ENCODE measurements at regions not wholly inside any gene's neighbourhood (a gene's known extent, or its start where the extent isn't known, plus 50 kb on each side); places are given as distances from the start of the nearest gene placed in this dataset.

GRCh38 chr13:86731987-86732386 is 932.8 kb upstream of the SLITRK6 start:
- no TSS peak for BruUV-seq (replicated peaks)
- H3K4me1 ChIP-seq (ENCODE audit: insufficient read depth, low read length) = no peaks in the 10 kb centered on the region
- no peak overlapping the region for H3K4me3 ChIP-seq (replicated peaks in 1 of 3; ENCODE audit: insufficient read depth in 1 of 3, low read depth in 2 of 3, low read length in 3 of 3)
- no peak overlapping the region for H3K9ac ChIP-seq (ENCODE audit: insufficient read depth, low read depth, low read length)
- H3K36me3 ChIP-seq (replicated peaks in 1 of 2; ENCODE audit: control insufficient read depth in 1 of 2, insufficient read depth in 2 of 2, low read length in 2 of 2) = no peaks in the 10 kb centered on the region
- intact Hi-C loops (cut with micrococcal nuclease; ENCODE audit: unreplicated experiment) (no loop called here), in situ Hi-C loops (cut with HindIII; ENCODE audit: extremely low pct_ligation_motif_present, low pct_unique_long_range_greater_than_20kb) (no loop called here)
- ATAC-seq = no peak
- no peak overlapping the region for H3K4me2 ChIP-seq (ENCODE audit: low read depth, low read length)
- WGBS (ENCODE audit: low lambda C conversion rate) = 5% methylated on average over 1 of the region's 1 CpG
- no peaks in the 10 kb centered on the region for H3K79me2 ChIP-seq (ENCODE audit: insufficient read depth, low read length)
- no peak overlapping the region for H3K27ac ChIP-seq (ENCODE audit: extremely low read length, insufficient read depth, low read length)
- no peaks in the 10 kb centered on the region for H4K20me1 ChIP-seq (ENCODE audit: insufficient read depth, low read length)
- no peak for FAIRE-seq
- POLR2A ChIA-PET = no interaction called here
- DNase-seq (ENCODE audit: low spot score) = no peak
- no peaks in the 10 kb centered on the region for H3K9me3 ChIP-seq (ENCODE audit: low read length)
- CTCF ChIA-PET (ENCODE audit: low intra/inter-chr PET ratio, low total read pairs) = no interaction called here
- H3K27me3 ChIP-seq (ENCODE audit: control insufficient read depth in 1 of 2, insufficient read depth in 2 of 2, low read length in 2 of 2) = no peaks in the 10 kb centered on the region
- H2AFZ ChIP-seq (ENCODE audit: low read length) = no peak overlapping the region
- TF ChIP-seq ZNF546 (CRISPR knock-in tag; conservative IDR thresholded peaks at IDR 0.05) (no peak), HMGXB3 (CRISPR knock-in tag; IDR thresholded peaks at IDR 0.05; ENCODE audit: borderline replicate concordance) (no peak), ELF3 (CRISPR knock-in tag; IDR thresholded peaks at IDR 0.05) (no peak), YY1 (IDR thresholded peaks at IDR 0.05; ENCODE audit: insufficient read depth, insufficient replicate concordance, low read depth, low read length) (no peak), ZBTB33 (CRISPR knock-in tag; IDR thresholded peaks at IDR 0.05) (no peak), SIN3A (IDR thresholded peaks at IDR 0.05; ENCODE audit: borderline replicate concordance, low read depth, low read length) (no peak), ZNF230 (CRISPR knock-in tag; IDR thresholded peaks at IDR 0.05) (no peak), IKZF1 (IDR thresholded peaks at IDR 0.05) (no peak), ZNF430 (CRISPR knock-in tag; IDR thresholded peaks at IDR 0.05) (no peak), IRF9 (CRISPR knock-in tag; IDR thresholded peaks at IDR 0.05; ENCODE audit: borderline replicate concordance) (no peak)

Measured in HepG2 (cell line).